Activated T-helper 1 cell treated with anti-CD3 and anti-CD28 coated beads, Interleukin-12 subunit alpha, Interleukin-12 subunit beta, Interleukin-2, Interleukin-4 antibody, amounts not matched to agents 30 ng/mL and 10 ng/mL and 1 ng/mL, durations not matched to agents 14 hours and 24 hours and 36 hours (primary cell): ENCODE measurements at regions not wholly inside any gene's neighbourhood (a gene's known extent, or its start where the extent isn't known, plus 50 kb on each side); places are given as distances from the start of the nearest gene placed in this dataset.
"Not testable (repeated sequence)": the region's sequence is repeated elsewhere in the genome, so short reads cannot be mapped to it uniquely, and the experiment has no call there.

ENCODE experiments used
- DNase-seq: peaks from one replicate; pipeline ENCODE4 v3.0.0; 2021; ENCODE audit warnings: low spot score
- H3K27ac Mint-ChIP-seq: one replicate; pipeline ENCODE4 v1.8.0; 2021; ENCODE audit warnings: mild to moderate bottlenecking, mixed read lengths
- H3K27me3 Mint-ChIP-seq: one replicate; pipeline ENCODE4 v1.8.0; 2022; ENCODE audit warnings: mild to moderate bottlenecking, moderate library complexity, mixed read lengths; ENCODE audit not compliant: insufficient read depth
- H3K36me3 Mint-ChIP-seq: one replicate; pipeline ENCODE4 v1.8.0; 2021; ENCODE audit warnings: low read depth, mixed read lengths
- H3K4me1 Mint-ChIP-seq: one replicate; pipeline ENCODE4 v1.8.0; 2021; ENCODE audit warnings: low read depth, mixed read lengths
- H3K4me3 Mint-ChIP-seq: one replicate; pipeline ENCODE4 v1.8.0; 2021; ENCODE audit warnings: mild to moderate bottlenecking, moderate library complexity, mixed read lengths
- H3K9me3 Mint-ChIP-seq: one replicate; pipeline ENCODE4 v1.8.0; 2021; ENCODE audit warnings: mixed read lengths
- intact Hi-C: fragments of 100-400 bp; cut with micrococcal nuclease; formaldehyde crosslinking; loops from one replicate; pipeline ENCODE4 v1.15.1; 2024

GRCh38 chr2:143852759-143853158 lies 667.2 kb downstream of the ZEB2 start:
- H3K27ac Mint-ChIP-seq: no peak overlapping the region
- H3K4me3 Mint-ChIP-seq: no peak overlapping the region
- DNase-seq: no peak
- no peaks in the 10 kb centered on the region for H3K4me1 Mint-ChIP-seq
- H3K27me3 Mint-ChIP-seq: peaks cover 3% of the 10 kb centered on the region
- H3K36me3 Mint-ChIP-seq: no peaks in the 10 kb centered on the region
- no peaks in the 10 kb centered on the region for H3K9me3 Mint-ChIP-seq
- intact Hi-C loops: no loop called here

- intact Hi-C loops: no loop called here
- H3K4me1 Mint-ChIP-seq: no peaks in the 10 kb centered on the region
- peaks cover 3% of the 10 kb centered on the region for H3K27me3 Mint-ChIP-seq
- H3K27ac Mint-ChIP-seq: no peak overlapping the region
- no peak for DNase-seq
- H3K9me3 Mint-ChIP-seq: no peaks in the 10 kb centered on the region
- H3K4me3 Mint-ChIP-seq: no peak overlapping the region
- no peaks in the 10 kb centered on the region for H3K36me3 Mint-ChIP-seq
Observed at GRCh38 chr2:143850084-143850483, 669.8 kb downstream of the ZEB2 start.

GRCh38 chr2:143847257-143847656 lies 672.7 kb downstream of the ZEB2 start:
- Mint-ChIP-seq H3K9me3 (no peaks in the 10 kb centered on the region), H3K27me3 (peaks cover 3% of the 10 kb centered on the region), H3K27ac (no peak overlapping the region), H3K36me3 (no peaks in the 10 kb centered on the region), H3K4me3 (no peak overlapping the region), H3K4me1 (no peaks in the 10 kb centered on the region)
- intact Hi-C loops: no loop called here
- DNase-seq: no peak

GRCh38 chr2:143844986-143845385 lies 674.9 kb downstream of the ZEB2 start:
- H3K27me3 Mint-ChIP-seq: peaks cover 5% of the 10 kb centered on the region
- intact Hi-C loops: no loop called here
- no peak for DNase-seq
- H3K4me3 Mint-ChIP-seq: no peak overlapping the region
- no peak overlapping the region for H3K27ac Mint-ChIP-seq
- no peaks in the 10 kb centered on the region for H3K4me1 Mint-ChIP-seq
- H3K36me3 Mint-ChIP-seq: no peaks in the 10 kb centered on the region
- no peaks in the 10 kb centered on the region for H3K9me3 Mint-ChIP-seq

GRCh38 chr2:143843686-143844085 lies 676.2 kb downstream of the ZEB2 start:
- no peak for DNase-seq
- H3K36me3 Mint-ChIP-seq: no peaks in the 10 kb centered on the region
- no peak overlapping the region for H3K27ac Mint-ChIP-seq
- H3K27me3 Mint-ChIP-seq: peaks cover 5% of the 10 kb centered on the region
- H3K4me1 Mint-ChIP-seq: no peaks in the 10 kb centered on the region
- intact Hi-C loops: no loop called here
- no peaks in the 10 kb centered on the region for H3K9me3 Mint-ChIP-seq
- no peak overlapping the region for H3K4me3 Mint-ChIP-seq

GRCh38 chr2:143842836-143843235 lies 677.1 kb downstream of the ZEB2 start:
- H3K27me3 Mint-ChIP-seq: peaks cover 2% of the 10 kb centered on the region
- intact Hi-C loops: no loop called here
- no peak for DNase-seq
- no peaks in the 10 kb centered on the region for H3K9me3 Mint-ChIP-seq
- no peaks in the 10 kb centered on the region for H3K4me1 Mint-ChIP-seq
- H3K27ac Mint-ChIP-seq: no peak overlapping the region
- no peak overlapping the region for H3K4me3 Mint-ChIP-seq
- no peaks in the 10 kb centered on the region for H3K36me3 Mint-ChIP-seq

GRCh38 chr2:143841935-143842334 lies 678.0 kb downstream of the ZEB2 start:
- Mint-ChIP-seq H3K4me3 (no peak overlapping the region), H3K36me3 (no peaks in the 10 kb centered on the region), H3K4me1 (no peaks in the 10 kb centered on the region), H3K9me3 (no peaks in the 10 kb centered on the region), H3K27me3 (peaks cover 2% of the 10 kb centered on the region), H3K27ac (no peak overlapping the region)
- no peak for DNase-seq
- intact Hi-C loops: no loop called here

GRCh38 chr2:143840601-143841000 lies 679.3 kb downstream of the ZEB2 start:
- no peaks in the 10 kb centered on the region for H3K9me3 Mint-ChIP-seq
- no peak for DNase-seq
- H3K27me3 Mint-ChIP-seq: peaks cover 2% of the 10 kb centered on the region
- H3K36me3 Mint-ChIP-seq: no peaks in the 10 kb centered on the region
- no peak overlapping the region for H3K27ac Mint-ChIP-seq
- H3K4me3 Mint-ChIP-seq: no peak overlapping the region
- intact Hi-C loops: no loop called here
- no peaks in the 10 kb centered on the region for H3K4me1 Mint-ChIP-seq

- Mint-ChIP-seq H3K4me3 (no peak overlapping the region), H3K4me1 (no peaks in the 10 kb centered on the region), H3K36me3 (no peaks in the 10 kb centered on the region), H3K27ac (no peak overlapping the region), H3K27me3 (peaks cover 2% of the 10 kb centered on the region), H3K9me3 (no peaks in the 10 kb centered on the region)
- no peak for DNase-seq
- intact Hi-C loops: no loop called here
Observed at GRCh38 chr2:143840194-143840593, 679.7 kb downstream of the ZEB2 start.

- Mint-ChIP-seq H3K36me3 (no peaks in the 10 kb centered on the region), H3K27ac (no peak overlapping the region), H3K4me1 (no peaks in the 10 kb centered on the region), H3K4me3 (no peak overlapping the region), H3K27me3 (peaks cover 2% of the 10 kb centered on the region), H3K9me3 (no peaks in the 10 kb centered on the region)
- intact Hi-C loops: no loop called here
- no peak for DNase-seq
Observed at GRCh38 chr2:143839456-143839855, 680.5 kb downstream of the ZEB2 start.

GRCh38 chr2:143837055-143837454 lies 682.9 kb downstream of the ZEB2 start:
- H3K36me3 Mint-ChIP-seq, H3K9me3 Mint-ChIP-seq, H3K4me3 Mint-ChIP-seq, DNase-seq, H3K27ac Mint-ChIP-seq, H3K4me1 Mint-ChIP-seq, H3K27me3 Mint-ChIP-seq, intact Hi-C loops: not testable (repeated sequence)

GRCh38 chr2:143835481-143835880 lies 684.4 kb downstream of the ZEB2 start:
- Mint-ChIP-seq H3K27ac (no peak overlapping the region), H3K9me3 (peaks cover 3% of the 10 kb centered on the region), H3K4me1 (no peaks in the 10 kb centered on the region), H3K4me3 (no peak overlapping the region), H3K36me3 (no peaks in the 10 kb centered on the region), H3K27me3 (peaks cover under 1% of the 10 kb centered on the region)
- DNase-seq: no peak
- intact Hi-C loops: no loop called here

- no peak for DNase-seq
- intact Hi-C loops: no loop called here
- Mint-ChIP-seq H3K36me3 (no peaks in the 10 kb centered on the region), H3K4me1 (no peaks in the 10 kb centered on the region), H3K27me3 (peaks cover under 1% of the 10 kb centered on the region), H3K4me3 (no peak overlapping the region), H3K9me3 (peaks cover 3% of the 10 kb centered on the region), H3K27ac (no peak overlapping the region)
Observed at GRCh38 chr2:143833015-143833660, 686.8 kb downstream of the ZEB2 start.

GRCh38 chr2:143830476-143830875 lies 689.4 kb downstream of the ZEB2 start:
- Mint-ChIP-seq H3K4me1 (no peaks in the 10 kb centered on the region), H3K27ac (no peak overlapping the region), H3K9me3 (peaks cover 3% of the 10 kb centered on the region), H3K27me3 (peaks cover 7% of the 10 kb centered on the region), H3K4me3 (no peak overlapping the region), H3K36me3 (no peaks in the 10 kb centered on the region)
- intact Hi-C loops: no loop called here
- no peak for DNase-seq
